ENCODE measurements at regions not wholly inside any gene's neighbourhood (a gene's known extent, or its start where the extent isn't known, plus 50 kb on each side); places are given as distances from the start of the nearest gene placed in this dataset.

DNA sequence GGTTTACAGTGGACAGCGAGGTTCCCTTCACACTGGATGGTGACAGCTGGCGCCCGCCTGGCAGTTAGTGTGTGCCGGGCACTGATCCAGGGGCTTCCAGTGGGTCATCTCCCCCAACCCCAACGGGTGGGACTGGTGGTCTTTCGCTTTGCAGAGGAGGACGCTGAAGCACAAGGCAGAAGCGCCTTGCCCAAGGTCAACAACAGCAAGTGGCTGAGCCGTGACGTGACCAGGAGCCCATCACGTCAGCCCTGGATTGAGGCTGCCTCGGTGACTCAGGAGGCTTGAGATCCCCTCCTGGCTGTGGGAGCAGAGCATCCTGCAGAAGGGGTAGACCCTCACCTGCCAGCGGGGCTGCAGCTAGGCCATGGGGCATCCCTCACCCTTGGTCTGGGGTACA lies 215.3 kb downstream of the RBFOX3 start:
- DNase-seq (ENCODE audit: low spot score) = no peak
- H3K9me3 ChIP-seq = no peaks in the 10 kb centered on the region
- peaks cover 4% of the 10 kb centered on the region for H3K27me3 ChIP-seq (replicated peaks; ENCODE audit: insufficient read depth)
- no peak for ATAC-seq (ENCODE audit: insufficient number of reproducible peaks, low FRiP score, low read depth)
- no peak overlapping the region for H3K4me3 ChIP-seq
- no peak for TF ChIP-seq CTCF (IDR thresholded peaks at IDR 0.05)
- H3K36me3 ChIP-seq = no peaks in the 10 kb centered on the region
- no peak overlapping the region for H3K27ac ChIP-seq
- peaks cover 0 to under 1% of the 10 kb centered on the region in 2 donors for H3K4me1 ChIP-seq (ENCODE audit: control insufficient read depth in 1 of 2, low read depth in 2 of 2)

DNA sequence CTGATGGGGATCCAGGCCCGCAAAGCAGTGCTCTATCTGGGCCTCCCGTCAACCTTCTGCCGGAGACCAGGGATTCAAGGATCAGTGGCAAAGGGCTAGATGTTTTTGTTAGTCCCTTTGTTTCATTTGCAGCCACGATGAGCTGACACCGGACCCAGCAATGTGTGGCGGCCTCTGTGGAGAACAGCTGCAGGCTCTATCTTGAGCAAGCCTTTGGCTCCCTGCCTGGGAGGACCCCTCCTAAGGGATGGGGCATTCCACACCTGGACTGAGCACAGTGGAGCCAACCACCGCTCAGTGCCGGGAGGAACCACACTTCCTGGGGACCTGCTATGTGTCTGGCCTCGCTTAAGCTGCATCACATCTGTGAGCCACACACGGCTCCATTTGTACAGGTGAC lies 215.8 kb downstream of the RBFOX3 start:
- DNase-seq (ENCODE audit: low spot score) (no peak), ATAC-seq (ENCODE audit: insufficient number of reproducible peaks, low FRiP score, low read depth) (no peak)
- no peak for TF ChIP-seq CTCF (IDR thresholded peaks at IDR 0.05)
- no peaks in the 10 kb centered on the region for H3K27me3 ChIP-seq (replicated peaks; ENCODE audit: insufficient read depth)
- no peaks in the 10 kb centered on the region for H3K36me3 ChIP-seq
- no peak overlapping the region for H3K27ac ChIP-seq
- no peaks in the 10 kb centered on the region for H3K4me1 ChIP-seq (ENCODE audit: control insufficient read depth in 1 of 2, low read depth in 2 of 2)
- no peaks in the 10 kb centered on the region for H3K9me3 ChIP-seq
- H3K4me3 ChIP-seq = no peak overlapping the region

DNA sequence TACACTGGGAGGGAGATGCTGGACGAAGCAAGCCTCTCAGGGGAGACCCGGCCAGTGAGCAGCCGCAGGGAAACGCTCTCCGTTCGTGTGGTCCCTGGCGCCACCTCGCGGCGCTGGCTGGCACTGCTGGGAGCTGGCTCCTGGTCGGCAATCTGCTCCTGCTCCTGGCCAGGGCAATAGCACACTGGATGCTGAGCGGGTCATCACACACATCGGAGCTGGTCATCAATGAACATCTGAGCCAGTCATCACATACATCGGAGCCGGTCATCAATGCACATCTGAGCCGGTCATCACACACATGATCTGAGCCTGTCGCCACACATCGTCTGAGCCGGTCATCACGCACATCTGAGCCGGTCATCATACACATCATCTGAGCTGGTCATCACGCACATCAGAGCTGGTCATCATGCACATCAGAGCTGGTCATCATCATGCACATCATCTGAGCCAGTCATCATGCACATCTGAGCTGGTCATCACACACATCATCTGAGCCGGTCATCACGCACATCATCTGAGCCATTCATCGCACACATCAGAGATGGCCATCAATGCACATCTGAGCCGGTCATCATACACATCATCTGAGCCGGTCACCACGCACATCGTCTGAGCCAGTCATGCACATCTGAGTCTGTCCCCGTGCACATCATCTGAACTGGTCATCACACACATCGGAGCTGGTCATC lies 217.3 kb downstream of the RBFOX3 start:
- ATAC-seq (ENCODE audit: insufficient number of reproducible peaks, low FRiP score, low read depth) (peak; percentile 48), DNase-seq (ENCODE audit: low spot score) (peak; percentile 21)
- no peaks in the 10 kb centered on the region for H3K4me1 ChIP-seq (ENCODE audit: control insufficient read depth in 1 of 2, low read depth in 2 of 2)
- no peak overlapping the region for H3K27ac ChIP-seq
- H3K4me3 ChIP-seq = no peak overlapping the region
- no peaks in the 10 kb centered on the region for H3K27me3 ChIP-seq (replicated peaks; ENCODE audit: insufficient read depth)
- no peaks in the 10 kb centered on the region for H3K9me3 ChIP-seq
- TF ChIP-seq CTCF (IDR thresholded peaks at IDR 0.05) = peak; percentile 94
- no peaks in the 10 kb centered on the region for H3K36me3 ChIP-seq

GRCh38 chr17:79392598-79392997 lies 218.3 kb downstream of the RBFOX3 start:
- no peaks in the 10 kb centered on the region for H3K27me3 ChIP-seq (replicated peaks; ENCODE audit: insufficient read depth)
- no peak overlapping the region for H3K27ac ChIP-seq
- no peak for TF ChIP-seq CTCF (IDR thresholded peaks at IDR 0.05)
- ATAC-seq (ENCODE audit: insufficient number of reproducible peaks, low FRiP score, low read depth) = no peak
- H3K4me3 ChIP-seq = no peak overlapping the region
- no peak for DNase-seq (ENCODE audit: low spot score)
- H3K36me3 ChIP-seq = no peaks in the 10 kb centered on the region
- no peaks in the 10 kb centered on the region for H3K9me3 ChIP-seq
- H3K4me1 ChIP-seq (ENCODE audit: control insufficient read depth in 1 of 2, low read depth in 2 of 2) = no peaks in the 10 kb centered on the region

GRCh38 chr17:79391376-79392233 lies 219.2 kb downstream of the RBFOX3 start:
- TF ChIP-seq CTCF (IDR thresholded peaks at IDR 0.05) = peak; percentile 94
- Histone ChIP-seq H3K4me3 (no peak overlapping the region), H3K27me3 (replicated peaks; ENCODE audit: insufficient read depth) (no peaks in the 10 kb centered on the region), H3K9me3 (no peaks in the 10 kb centered on the region), H3K4me1 (ENCODE audit: control insufficient read depth in 1 of 2, low read depth in 2 of 2) (no peaks in the 10 kb centered on the region), H3K27ac (no peak overlapping the region), H3K36me3 (no peaks in the 10 kb centered on the region)
- no peak for ATAC-seq (ENCODE audit: insufficient number of reproducible peaks, low FRiP score, low read depth)
- peak; percentile 17 for DNase-seq (ENCODE audit: low spot score)

Measured in thoracic aorta (tissue), 2 donors.